CD14-positive monocyte (primary cell): ENCODE measurements at regions not wholly inside any gene's neighbourhood (a gene's known extent, or its start where the extent isn't known, plus 50 kb on each side); places are given as distances from the start of the nearest gene placed in this dataset.

Experiments
- DNase-seq, 3 donors: peaks; one replicate each; pipeline ENCODE4 v3.0.0-alpha.2; 2011 to 2022
- H2AFZ ChIP-seq: 2 replicates; pipeline ENCODE4 v1.6.0; 2012; ENCODE audit warnings: mild to moderate bottlenecking, low read depth, low read length, inconsistent platforms; ENCODE audit not compliant: insufficient read depth, poor library complexity, severe bottlenecking
- H3K27ac ChIP-seq, 2 donors: 1 replicate in 1 of 2; 2 replicates in 1 of 2; pipeline ENCODE4 v1.5.1; 2012 to 2013; ENCODE audit warnings: low read length in 2 of 2, control low read depth in 1 of 2, inconsistent platforms in 1 of 2, low read depth in 1 of 2, mild to moderate bottlenecking in 1 of 2
- H3K27me3 ChIP-seq, 2 donors: one replicate each; pipeline versions ENCODE4 v1.6.0 to v1.6.1; 2011 to 2013; ENCODE audit warnings: low read length in 2 of 2; ENCODE audit not compliant: control insufficient read depth in 2 of 2, insufficient read depth in 2 of 2
- H3K36me3 ChIP-seq, 2 donors: replicated peaks in 1 of 2; 1 replicate in 1 of 2; 2 replicates in 1 of 2; pipeline versions ENCODE4 v1.5.1 to v1.6.1; 2012 to 2013; ENCODE audit warnings: low read length in 2 of 2, control low read depth in 1 of 2, inconsistent platforms in 1 of 2, mild to moderate bottlenecking in 1 of 2; ENCODE audit not compliant: insufficient read depth in 2 of 2, control insufficient read depth in 1 of 2
- H3K4me1 ChIP-seq, 2 donors: 1 replicate in 1 of 2; 2 replicates in 1 of 2; pipeline versions ENCODE4 v1.5.1 to v1.6.1; 2012 to 2013; ENCODE audit warnings: low read length in 2 of 2, control low read depth in 1 of 2, inconsistent platforms in 1 of 2, mild to moderate bottlenecking in 1 of 2, moderate library complexity in 1 of 2; ENCODE audit not compliant: insufficient read depth in 2 of 2, control insufficient read depth in 1 of 2
- H3K4me2 ChIP-seq: replicated peaks from 2 replicates; pipeline ENCODE3; 2012; ENCODE audit warnings: low read length, moderate library complexity, mild to moderate bottlenecking; ENCODE audit not compliant: poor library complexity, severe bottlenecking; ENCODE audit errors: extremely low read depth
- H3K4me3 ChIP-seq, 3 experiments: fragments of 200-600 bp in 1 of 3; sonication (generic) in 1 of 3; replicated peaks in 1 of 3; 1 replicate in 2 of 3; 2 replicates in 1 of 3; pipeline ENCODE4 v1.5.1; 2011 to 2013; ENCODE audit warnings: low read length in 3 of 3, mild to moderate bottlenecking in 3 of 3, control low read depth in 2 of 3, low read depth in 2 of 3, inconsistent platforms in 1 of 3, moderate library complexity in 1 of 3
- H3K79me2 ChIP-seq: 2 replicates; pipeline ENCODE4 v1.6.0; 2012; ENCODE audit warnings: mild to moderate bottlenecking, control low read depth, inconsistent platforms, low read length, moderate library complexity; ENCODE audit not compliant: insufficient read depth
- H3K9ac ChIP-seq: 2 replicates; pipeline ENCODE4 v1.6.0; 2017; ENCODE audit warnings: low read length, mild to moderate bottlenecking; ENCODE audit not compliant: insufficient read depth, poor library complexity, severe bottlenecking
- H3K9me3 ChIP-seq, 2 donors: replicated peaks in 1 of 2; 1 replicate in 1 of 2; 2 replicates in 1 of 2; pipeline versions ENCODE4 v1.5.1 to v1.6.1; 2012 to 2013; ENCODE audit warnings: low read length in 2 of 2, control low read depth in 1 of 2; ENCODE audit not compliant: control insufficient read depth in 1 of 2, insufficient read depth in 1 of 2
- H4K20me1 ChIP-seq: 2 replicates; pipeline ENCODE4 v1.6.0; 2012; ENCODE audit warnings: mild to moderate bottlenecking, low read length, control low read depth, moderate library complexity; ENCODE audit not compliant: insufficient read depth
- H3K27ac Mint-ChIP-seq, 7 donors: one replicate each; pipeline ENCODE4 v1.8.0; 2020; ENCODE audit warnings: mild to moderate bottlenecking in 7 of 7, mixed read lengths in 7 of 7, moderate library complexity in 6 of 7, inconsistent platforms in 2 of 7
- H3K27me3 Mint-ChIP-seq, 3 donors: one replicate each; pipeline ENCODE4 v1.8.0; 2021 to 2022; ENCODE audit warnings: low read depth in 3 of 3, mild to moderate bottlenecking in 3 of 3, mixed read lengths in 3 of 3, moderate library complexity in 3 of 3, inconsistent platforms in 1 of 3
- H3K36me3 Mint-ChIP-seq, 2 donors: one replicate each; pipeline ENCODE4 v1.8.0; 2020; ENCODE audit warnings: mixed read lengths in 2 of 2, inconsistent platforms in 1 of 2, mild to moderate bottlenecking in 1 of 2
- H3K4me1 Mint-ChIP-seq: one replicate; pipeline ENCODE4 v1.8.0; 2020; ENCODE audit warnings: mild to moderate bottlenecking, mixed read lengths
- H3K4me3 Mint-ChIP-seq, 2 donors: one replicate each; pipeline ENCODE4 v1.8.0; 2020; ENCODE audit warnings: mild to moderate bottlenecking in 2 of 2, mixed read lengths in 2 of 2, moderate library complexity in 1 of 2
- H3K9me3 Mint-ChIP-seq, 7 donors: one replicate each; pipeline ENCODE4 v1.8.0; 2020 to 2022; ENCODE audit warnings: mixed read lengths in 7 of 7, mild to moderate bottlenecking in 6 of 7, moderate library complexity in 6 of 7, inconsistent platforms in 2 of 7
- CTCF ChIP-seq: fragments of 200-600 bp; IDR thresholded peaks from one replicate; pipeline ENCODE4 v1.8.0; 2022; ENCODE audit warnings: antibody characterized with exemption, mild to moderate bottlenecking
- WGBS: methylation state at CpG from one replicate; pipeline ENCODE4 v1.1.5; 2013; ENCODE audit warnings: missing lambda C conversion rate; ENCODE audit not compliant: insufficient coverage; 5-methylcytosine and 5-hydroxymethylcytosine counted together
- intact Hi-C, 2 donors: fragments of 100-400 bp; cut with micrococcal nuclease; formaldehyde crosslinking; loops; one replicate each; pipeline versions ENCODE4 v1.15.0 to v1.15.1; 2023

GRCh38 chr9:118561051-118561450 lies 808.2 kb downstream of the BRINP1 start:
- no peak overlapping the region for H3K4me3 ChIP-seq
- no peaks in the 10 kb centered on the region for H3K36me3 ChIP-seq
- Mint-ChIP-seq H3K4me1 (no peaks in the 10 kb centered on the region), H3K27ac (no peak overlapping the region), H3K27me3 (peaks cover 0 to 2% (median 0%) of the 10 kb centered on the region in 3 donors), H3K4me3 (no peak overlapping the region), H3K36me3 (no peaks in the 10 kb centered on the region), H3K9me3 (peaks cover 0 to 3% (median 2%) of the 10 kb centered on the region in 7 donors)
- no peaks in the 10 kb centered on the region for H3K9me3 ChIP-seq
- no peak overlapping the region for H3K9ac ChIP-seq
- H3K27ac ChIP-seq = no peak overlapping the region
- no peaks in the 10 kb centered on the region for H4K20me1 ChIP-seq
- no peaks in the 10 kb centered on the region for H3K79me2 ChIP-seq
- H3K4me1 ChIP-seq = no peaks in the 10 kb centered on the region
- no peak for TF ChIP-seq CTCF
- intact Hi-C loops = no loop called here
- no peaks in the 10 kb centered on the region for H3K27me3 ChIP-seq
- no peak overlapping the region for H3K4me2 ChIP-seq
- DNase-seq = no peak
- no CpG with 5 or more reads among the region's 3 CpGs for WGBS
- H2AFZ ChIP-seq = no peak overlapping the region

GRCh38 chr9:118563677-118564076 lies 805.6 kb downstream of the BRINP1 start:
- no peaks in the 10 kb centered on the region for H3K79me2 ChIP-seq
- no peak overlapping the region for H3K9ac ChIP-seq
- H3K4me3 Mint-ChIP-seq = no peak overlapping the region
- no peaks in the 10 kb centered on the region for H3K27me3 ChIP-seq
- DNase-seq = no peak
- H3K9me3 ChIP-seq = no peaks in the 10 kb centered on the region
- H3K4me2 ChIP-seq = no peak overlapping the region
- peaks cover 0 to 2% (median 0%) of the 10 kb centered on the region in 3 donors for H3K27me3 Mint-ChIP-seq
- H3K9me3 Mint-ChIP-seq = peaks cover 0 to 2% (median 0%) of the 10 kb centered on the region in 7 donors
- H3K27ac ChIP-seq = no peak overlapping the region
- no peak for TF ChIP-seq CTCF
- no peak overlapping the region for H2AFZ ChIP-seq
- WGBS = 33% methylated on average over 1 of the region's 2 CpGs
- no peaks in the 10 kb centered on the region for H3K4me1 Mint-ChIP-seq
- no peaks in the 10 kb centered on the region for H3K4me1 ChIP-seq
- intact Hi-C loops = no loop called here
- H3K36me3 Mint-ChIP-seq = no peaks in the 10 kb centered on the region
- H3K36me3 ChIP-seq = no peaks in the 10 kb centered on the region
- H3K4me3 ChIP-seq = no peak overlapping the region
- no peak overlapping the region for H3K27ac Mint-ChIP-seq
- H4K20me1 ChIP-seq = no peaks in the 10 kb centered on the region
